H1 (cell line): ENCODE measurements at regions not wholly inside any gene's neighbourhood (a gene's known extent, or its start where the extent isn't known, plus 50 kb on each side); places are given as distances from the start of the nearest gene placed in this dataset.

Experiments
- CTCF ChIA-PET: fragments of 300-600 bp; sonication (Branson Sonifier 250); formaldehyde crosslinking; loops from one replicate; lab custom pipeline; 2021; ENCODE audit not compliant: partially characterized antibody; lab: Charles Lee
- POLR2A ChIA-PET: fragments of 300-600 bp; sonication (Branson Sonifier 250); formaldehyde crosslinking; loops from one replicate; lab custom pipeline; 2021; ENCODE audit warnings: inconsistent platforms; ENCODE audit not compliant: partially characterized antibody; lab: Charles Lee
- DNase-seq, 2 experiments: peaks; one replicate each; pipeline versions ENCODE4 v3.0.0 to v3.0.0-alpha.2; 2010 to 2022; ENCODE audit warnings: low spot score in 2 of 2, low read depth in 1 of 2, mixed read lengths in 1 of 2
- FAIRE-seq: peaks from 2 replicates; lab custom pipeline; 2011; peaks lifted over from hg19 to GRCh38; lab: Jason Lieb, UNC
- H2AFZ ChIP-seq: 2 replicates; pipeline ENCODE4 v1.8.1; 2012; ENCODE audit warnings: low read length, inconsistent platforms
- H2AK5ac ChIP-seq: 2 replicates; pipeline ENCODE4 v1.6.1; 2013; ENCODE audit warnings: low read depth, low read length
- H2BK120ac ChIP-seq: replicated peaks from 2 replicates; pipeline ENCODE3; 2013; ENCODE audit warnings: low read depth, low read length, inconsistent platforms
- H2BK12ac ChIP-seq: 2 replicates; pipeline ENCODE4 v1.6.1; 2013; ENCODE audit warnings: low read depth, low read length
- H2BK15ac ChIP-seq: 2 replicates; pipeline ENCODE4 v1.6.1; 2013; ENCODE audit warnings: low read length
- H2BK20ac ChIP-seq: 2 replicates; pipeline ENCODE4 v1.6.1; 2013; ENCODE audit warnings: low read length
- H2BK5ac ChIP-seq: 2 replicates; pipeline ENCODE4 v1.6.1; 2013; ENCODE audit warnings: low read depth, low read length
- H3K14ac ChIP-seq: 2 replicates; pipeline ENCODE4 v1.6.1; 2013; ENCODE audit warnings: inconsistent platforms; ENCODE audit not compliant: insufficient read length
- H3K18ac ChIP-seq: 2 replicates; pipeline ENCODE4 v1.6.1; 2013; ENCODE audit warnings: low read length; ENCODE audit errors: extremely low read depth
- H3K23ac ChIP-seq: 2 replicates; pipeline ENCODE4 v1.6.1; 2013; ENCODE audit warnings: inconsistent platforms; ENCODE audit not compliant: insufficient read length
- H3K23me2 ChIP-seq: 2 replicates; pipeline ENCODE4 v1.6.1; 2013; ENCODE audit warnings: low read depth, low read length
- H3K27ac ChIP-seq: 2 replicates; pipeline ENCODE4 v1.6.1; 2011; ENCODE audit warnings: low read depth, low read length, inconsistent platforms
- H3K27me3 ChIP-seq, 4 experiments: replicated peaks in 1 of 4; 1 replicate in 1 of 4; 2 replicates in 3 of 4; pipeline versions ENCODE4 v1.6.1 to v1.8.1; 2011 to 2013; ENCODE audit warnings: low read length in 3 of 4, mild to moderate bottlenecking in 3 of 4, inconsistent platforms in 2 of 4, mixed read lengths in 2 of 4, moderate library complexity in 1 of 4; ENCODE audit not compliant: control insufficient read depth in 3 of 4, insufficient read depth in 3 of 4; ENCODE audit errors: extremely low read depth in 1 of 4
- H3K36me3 ChIP-seq, 4 experiments: 2 replicates each; pipeline versions ENCODE4 v1.6.1 to v1.8.1; 2011 to 2013; ENCODE audit warnings: mild to moderate bottlenecking in 4 of 4, low read length in 3 of 4, moderate library complexity in 2 of 4, control low read depth in 1 of 4, inconsistent platforms in 1 of 4; ENCODE audit not compliant: insufficient read depth in 4 of 4, control insufficient read depth in 2 of 4
- H3K4ac ChIP-seq: replicated peaks from 2 replicates; pipeline ENCODE3; 2013; ENCODE audit warnings: low read length, low read depth, mixed read lengths, inconsistent platforms; ENCODE audit not compliant: insufficient read length
- H3K4me1 ChIP-seq, 4 experiments: replicated peaks in 1 of 4; 1 replicate in 1 of 4; 2 replicates in 3 of 4; pipeline versions ENCODE4 v1.6.1 to v1.8.1; 2011 to 2013; ENCODE audit warnings: low read length in 3 of 4, inconsistent platforms in 2 of 4, mixed read lengths in 1 of 4; ENCODE audit not compliant: insufficient read depth in 4 of 4, control insufficient read depth in 3 of 4
- H3K4me2 ChIP-seq, 2 experiments: 2 replicates each; pipeline versions ENCODE4 v1.6.1 to v1.8.1; 2011 to 2013; ENCODE audit warnings: low read depth in 2 of 2, low read length in 2 of 2, control low read depth in 1 of 2, inconsistent platforms in 1 of 2, mild to moderate bottlenecking in 1 of 2; ENCODE audit not compliant: insufficient read depth in 1 of 2
- H3K4me3 ChIP-seq, 4 experiments: fragments of 200-600, 300-600 bp in 1 of 4; sonication (generic), shearing (Covaris generic), sonication (Bioruptor Twin) in 1 of 4; 2 replicates each; pipeline versions ENCODE4 v1.5.1 to v1.8.1; 2011 to 2016; ENCODE audit warnings: low read length in 4 of 4, low read depth in 3 of 4, control low read depth in 2 of 4, inconsistent platforms in 2 of 4, mild to moderate bottlenecking in 2 of 4, mixed read lengths in 1 of 4, moderate library complexity in 1 of 4; ENCODE audit not compliant: insufficient read depth in 2 of 4; ENCODE audit errors: extremely low read depth in 1 of 4
- H3K56ac ChIP-seq: replicated peaks from 2 replicates; pipeline ENCODE3; 2013; ENCODE audit warnings: low read depth, mild to moderate bottlenecking, mixed read lengths, low read length, inconsistent platforms; ENCODE audit not compliant: insufficient read length
- H3K79me1 ChIP-seq: 2 replicates; pipeline ENCODE4 v1.6.1; 2013; ENCODE audit warnings: low read depth, low read length, control low read depth
- H3K79me2 ChIP-seq, 2 experiments: 2 replicates each; pipeline versions ENCODE4 v1.6.1 to v1.8.1; 2012 to 2013; ENCODE audit warnings: low read length in 2 of 2, mild to moderate bottlenecking in 2 of 2, inconsistent platforms in 1 of 2; ENCODE audit not compliant: insufficient read depth in 2 of 2, control insufficient read depth in 1 of 2
- H3K9ac ChIP-seq, 4 experiments: replicated peaks in 1 of 4; 1 replicate in 1 of 4; 2 replicates in 3 of 4; pipeline versions ENCODE4 v1.6.1 to v1.8.1; 2011 to 2013; ENCODE audit warnings: low read depth in 3 of 4, low read length in 3 of 4, control low read depth in 2 of 4, mild to moderate bottlenecking in 2 of 4, moderate library complexity in 2 of 4, inconsistent platforms in 1 of 4; ENCODE audit errors: extremely low read depth in 1 of 4
- H3K9me3 ChIP-seq, 2 experiments: 2 replicates each; pipeline versions ENCODE4 v1.6.1 to v1.8.1; 2012 to 2013; ENCODE audit warnings: mild to moderate bottlenecking in 2 of 2, moderate library complexity in 2 of 2, control low read depth in 1 of 2, inconsistent platforms in 1 of 2, low read depth in 1 of 2, low read length in 1 of 2, mixed read lengths in 1 of 2; ENCODE audit not compliant: insufficient read depth in 2 of 2
- H4K20me1 ChIP-seq, 2 experiments: replicated peaks in 1 of 2; 2 replicates each; pipeline versions ENCODE3 to v1.8.1; 2011 to 2013; ENCODE audit warnings: inconsistent platforms in 2 of 2, low read length in 2 of 2, mild to moderate bottlenecking in 1 of 2; ENCODE audit not compliant: insufficient read depth in 2 of 2, control insufficient read depth in 1 of 2
- H4K5ac ChIP-seq: 2 replicates; pipeline ENCODE4 v1.6.1; 2013; ENCODE audit warnings: low read length, low read depth, mixed read lengths, inconsistent platforms; ENCODE audit not compliant: insufficient read length
- H4K8ac ChIP-seq: 2 replicates; pipeline ENCODE4 v1.8.0; 2013; ENCODE audit warnings: mild to moderate bottlenecking, moderate library complexity, low read length, inconsistent platforms; ENCODE audit not compliant: insufficient read depth; ENCODE audit errors: extremely low read depth
- H4K91ac ChIP-seq: replicated peaks from 2 replicates; pipeline ENCODE3; 2013; ENCODE audit warnings: low read length, mixed read lengths, inconsistent platforms; ENCODE audit not compliant: insufficient read length
- BCL11A ChIP-seq, 2 experiments: IDR thresholded peaks; one replicate each; pipeline ENCODE4 v1.6.1; 2011; ENCODE audit warnings: low read depth in 2 of 2, low read length in 2 of 2, mild to moderate bottlenecking in 2 of 2
- whole genome bisulfite sequencing, 2 experiments: shearing (Covaris generic) in 1 of 2; methylation state at CpG; one replicate each; pipeline versions ENCODE4 v1.1.6 to v1.1.7; 2013 to 2015; ENCODE audit warnings: low lambda C conversion rate in 2 of 2, mixed read lengths in 2 of 2, inconsistent platforms in 1 of 2, low coverage in 1 of 2, missing lambda C conversion rate in 1 of 2; ENCODE audit not compliant: insufficient replicate concordance in 2 of 2, insufficient coverage in 1 of 2, insufficient read length in 1 of 2; ENCODE audit errors: extremely low coverage in 1 of 2, missing lambda C conversion rate in 1 of 2; 5-methylcytosine and 5-hydroxymethylcytosine counted together

- no peak overlapping the region for H3K14ac ChIP-seq
- H3K27me3 ChIP-seq: no peaks in the 10 kb centered on the region
- H3K27ac ChIP-seq: no peak overlapping the region
- H3K4me1 ChIP-seq: peaks cover 0 to 5% (median 3%) of the 10 kb centered on the region in 4 experiments; a peak in 4 of 7 replicates
- no peak overlapping the region for H3K4me3 ChIP-seq
- no peaks in the 10 kb centered on the region for H3K79me2 ChIP-seq
- H4K8ac ChIP-seq: no peak overlapping the region
- H2BK12ac ChIP-seq: 0 out of 2 replicates have a peak overlapping the region, but pooled peaks have one; percentile 39
- H2BK120ac ChIP-seq: no peak overlapping the region
- H3K4ac ChIP-seq: no peak overlapping the region
- H3K18ac ChIP-seq: no peak overlapping the region
- no peaks in the 10 kb centered on the region for H3K36me3 ChIP-seq
- DNase-seq (no peak), FAIRE-seq (no peak)
- CTCF ChIA-PET: interaction anchor here (0.6 to 1.1 kb wide), 6 partner anchors 10 to 208 kb away, joined by 3 to 6 read pairs (median 3); no protein-coding TSS in a partner anchor
- H3K23ac ChIP-seq: no peak overlapping the region
- 87% methylated on average over 6 of the region's 6 CpGs; no CpG with 5 or more reads in 1 of the 2 experiments for WGBS, 2 experiments
- no peak overlapping the region for H3K4me2 ChIP-seq
- H2AFZ ChIP-seq: no peak overlapping the region
- peaks cover 2% of the 10 kb centered on the region; the same call in 1 of the 2 replicates for H3K23me2 ChIP-seq
- no peak for TF ChIP-seq BCL11A (IDR thresholded peaks at IDR 0.05; ENCODE audit: low read depth in 2 of 2, low read length in 2 of 2)
- no peaks in the 10 kb centered on the region for H3K9me3 ChIP-seq
- H4K20me1 ChIP-seq: no peaks in the 10 kb centered on the region
- no peak overlapping the region for H4K5ac ChIP-seq
- 0 out of 2 replicates have a peak overlapping the region, but pooled peaks have one; percentile 60 for H2BK5ac ChIP-seq
- 0 out of 2 replicates have a peak overlapping the region, but pooled peaks have one; percentile 39 for H2AK5ac ChIP-seq
- no peaks in the 10 kb centered on the region for H3K79me1 ChIP-seq
- H2BK15ac ChIP-seq: no peak overlapping the region
- H4K91ac ChIP-seq: peak overlapping the region; percentile 19
- no peak overlapping the region for H3K56ac ChIP-seq
- no peak overlapping the region for H2BK20ac ChIP-seq
- no peak overlapping the region for H3K9ac ChIP-seq
- POLR2A ChIA-PET: interaction anchor here (0.9 kb wide), 1 partner anchor 47 kb away, joined by 3 read pairs; no protein-coding TSS in a partner anchor
Measured at GRCh38 chr20:50447102-50447804, 62.9 kb upstream of the PTPN1 start.
